GM12892 (cell line): ENCODE measurements at regions not wholly inside any gene's neighbourhood (a gene's known extent, or its start where the extent isn't known, plus 50 kb on each side); places are given as distances from the start of the nearest gene placed in this dataset.

Source experiments
- POLR2A ChIP-seq: IDR thresholded peaks from 2 replicates; pipeline ENCODE4 v1.6.1; 2011; ENCODE audit warnings: low read depth, low read length, control low read depth
- POLR2AphosphoS5 ChIP-seq: IDR thresholded peaks from 2 replicates; pipeline ENCODE4 v1.6.1; 2011; ENCODE audit warnings: low read depth, low read length, control low read depth
- TAF1 ChIP-seq: IDR thresholded peaks from 2 replicates; pipeline ENCODE4 v1.6.1; 2011; ENCODE audit warnings: low read depth, mild to moderate bottlenecking, control low read depth, low read length, borderline replicate concordance

GRCh38 chr6:97621111-97621510, 338.1 kb upstream of the MMS22L start:
- TF ChIP-seq POLR2AphosphoS5 (no peak), POLR2A (no peak), TAF1 (no peak)
